ENCODE measurements at regions not wholly inside any gene's neighbourhood (a gene's known extent, or its start where the extent isn't known, plus 50 kb on each side); places are given as distances from the start of the nearest gene placed in this dataset.

DNA sequence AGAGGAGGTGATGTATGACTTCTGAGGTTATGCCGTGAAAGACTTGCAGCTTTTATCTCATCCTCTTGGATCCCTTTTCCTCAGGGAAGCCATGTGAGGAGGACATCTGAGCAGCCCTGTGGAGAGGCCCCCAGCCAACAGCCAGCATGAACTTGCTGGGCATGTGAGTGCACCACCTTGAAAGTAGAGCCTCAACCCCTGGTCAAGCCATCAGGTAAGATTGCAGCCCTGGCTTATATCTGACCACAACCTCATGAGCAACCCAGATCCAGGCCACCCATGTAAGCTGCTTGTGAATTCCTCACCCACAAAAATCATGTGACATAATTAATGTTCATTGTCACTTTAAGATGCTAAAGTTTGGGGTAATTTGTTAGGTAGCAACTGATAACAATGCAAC is 121.0 kb downstream of the MIAT start:
- TF ChIP-seq, protein P1, sequence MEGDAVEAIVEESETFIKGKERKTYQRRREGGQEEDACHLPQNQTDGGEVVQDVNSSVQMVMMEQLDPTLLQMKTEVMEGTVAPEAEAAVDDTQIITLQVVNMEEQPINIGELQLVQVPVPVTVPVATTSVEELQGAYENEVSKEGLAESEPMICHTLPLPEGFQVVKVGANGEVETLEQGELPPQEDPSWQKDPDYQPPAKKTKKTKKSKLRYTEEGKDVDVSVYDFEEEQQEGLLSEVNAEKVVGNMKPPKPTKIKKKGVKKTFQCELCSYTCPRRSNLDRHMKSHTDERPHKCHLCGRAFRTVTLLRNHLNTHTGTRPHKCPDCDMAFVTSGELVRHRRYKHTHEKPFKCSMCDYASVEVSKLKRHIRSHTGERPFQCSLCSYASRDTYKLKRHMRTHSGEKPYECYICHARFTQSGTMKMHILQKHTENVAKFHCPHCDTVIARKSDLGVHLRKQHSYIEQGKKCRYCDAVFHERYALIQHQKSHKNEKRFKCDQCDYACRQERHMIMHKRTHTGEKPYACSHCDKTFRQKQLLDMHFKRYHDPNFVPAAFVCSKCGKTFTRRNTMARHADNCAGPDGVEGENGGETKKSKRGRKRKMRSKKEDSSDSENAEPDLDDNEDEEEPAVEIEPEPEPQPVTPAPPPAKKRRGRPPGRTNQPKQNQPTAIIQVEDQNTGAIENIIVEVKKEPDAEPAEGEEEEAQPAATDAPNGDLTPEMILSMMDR (IDR thresholded peaks at IDR 0.05; ENCODE audit: low read length) = no peak
- TF ChIP-seq EZH2 (IDR thresholded peaks at IDR 0.05; ENCODE audit: borderline replicate concordance, low read length) = no peak

Data from OCI-LY1 (cell line).